ENCODE measurements at regions not wholly inside any gene's neighbourhood (a gene's known extent, or its start where the extent isn't known, plus 50 kb on each side); places are given as distances from the start of the nearest gene placed in this dataset.

DNA sequence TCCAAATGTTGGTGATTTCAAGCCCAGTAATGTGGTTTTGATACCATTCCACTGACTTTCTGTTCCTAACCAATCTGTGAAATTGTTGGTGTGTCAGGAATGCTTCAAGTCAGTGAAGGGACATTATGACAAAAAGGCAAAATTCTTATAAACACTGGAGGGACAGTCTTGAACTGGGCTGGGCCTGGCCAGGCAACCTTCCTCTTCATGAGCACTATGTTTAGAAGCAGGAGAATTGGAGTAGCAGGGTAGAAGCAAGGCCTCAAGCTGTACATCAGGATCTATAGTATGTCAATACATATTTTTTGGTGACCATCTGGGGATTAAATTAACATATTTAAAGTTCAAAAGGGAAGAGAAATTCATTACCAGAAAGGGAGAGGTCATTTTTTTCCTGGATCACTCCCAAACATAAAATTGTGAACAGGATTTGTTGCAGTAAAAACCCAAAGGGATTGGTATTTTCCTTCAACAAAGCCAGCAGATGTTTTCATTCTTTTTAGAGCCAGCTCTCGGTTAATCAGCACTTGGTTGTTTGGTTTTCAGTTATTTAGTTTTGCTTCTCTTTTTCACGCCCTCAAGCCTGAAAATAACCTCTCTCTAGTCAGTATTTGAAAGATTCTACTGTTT, 77.9 kb upstream of the PIK3R1 start:
- H2AFZ ChIP-seq (ENCODE audit: control insufficient read depth, low read depth, low read length), result peak overlapping the region; percentile 46
- RAD21 ChIA-PET (ENCODE audit: unreplicated experiment), result no interaction called here
- peaks cover 41% of the 10 kb centered on the region for H3K4me1 ChIP-seq (ENCODE audit: control insufficient read depth, insufficient read depth, low read length)
- H3K4me3 ChIP-seq, result no peak overlapping the region; the same call in 1 of the 2 replicates
- intact Hi-C loops (cut with micrococcal nuclease; ENCODE audit: unreplicated experiment) (no loop called here), in situ Hi-C loops (cut with MboI) (no loop called here)
- BruUV-seq (replicated peaks), result no TSS peak
- H3K27ac ChIP-seq (ENCODE audit: control insufficient read depth, insufficient read depth), result peak overlapping the region; percentile 66
- FAIRE-seq (no peak), ATAC-seq (no peak), DNase-seq (ENCODE audit: low read depth, low spot score) (no peak)
- peak overlapping the region; percentile 74 for H3K4me2 ChIP-seq (ENCODE audit: control insufficient read depth, insufficient read depth)
- no peaks in the 10 kb centered on the region for H3K36me3 ChIP-seq (ENCODE audit: control insufficient read depth in 2 of 2, insufficient read depth in 2 of 2, low read length in 1 of 2)
- CTCF ChIA-PET, result no interaction called here
- SMC1A ChIA-PET (ENCODE audit: uncharacterized antibody, unreplicated experiment), result interaction anchor here (0.8 to 2.1 kb wide), 4 partner anchors 10 to 92 kb away, joined by 3 to 5 read pairs (median 4); no protein-coding TSS in a partner anchor
- H3K27me3 ChIP-seq (replicated peaks in 1 of 2; ENCODE audit: control insufficient read depth in 2 of 2, insufficient read depth in 2 of 2, low read length in 1 of 2), result no peaks in the 10 kb centered on the region
- WGBS (ENCODE audit: insufficient coverage, insufficient replicate concordance, low lambda C conversion rate, missing lambda C conversion rate), result 0% methylated on average over 2 of the region's 2 CpGs
- no peak overlapping the region for H3K9ac ChIP-seq (ENCODE audit: control insufficient read depth, insufficient read depth, low read length)
- POLR2A ChIA-PET, result no interaction called here
- H4K20me1 ChIP-seq (ENCODE audit: control insufficient read depth, insufficient read depth), result no peaks in the 10 kb centered on the region
- TF ChIP-seq, protein P1, sequence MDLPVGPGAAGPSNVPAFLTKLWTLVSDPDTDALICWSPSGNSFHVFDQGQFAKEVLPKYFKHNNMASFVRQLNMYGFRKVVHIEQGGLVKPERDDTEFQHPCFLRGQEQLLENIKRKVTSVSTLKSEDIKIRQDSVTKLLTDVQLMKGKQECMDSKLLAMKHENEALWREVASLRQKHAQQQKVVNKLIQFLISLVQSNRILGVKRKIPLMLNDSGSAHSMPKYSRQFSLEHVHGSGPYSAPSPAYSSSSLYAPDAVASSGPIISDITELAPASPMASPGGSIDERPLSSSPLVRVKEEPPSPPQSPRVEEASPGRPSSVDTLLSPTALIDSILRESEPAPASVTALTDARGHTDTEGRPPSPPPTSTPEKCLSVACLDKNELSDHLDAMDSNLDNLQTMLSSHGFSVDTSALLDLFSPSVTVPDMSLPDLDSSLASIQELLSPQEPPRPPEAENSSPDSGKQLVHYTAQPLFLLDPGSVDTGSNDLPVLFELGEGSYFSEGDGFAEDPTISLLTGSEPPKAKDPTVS (IDR thresholded peaks at IDR 0.05; ENCODE audit: low read depth, low read length), result no peak
- TF ChIP-seq SMAD1 (IDR thresholded peaks at IDR 0.05; ENCODE audit: low read depth, partially characterized antibody) (no peak), NR2F1 (conservative IDR thresholded peaks at IDR 0.05) (no peak), NFXL1 (IDR thresholded peaks at IDR 0.05; ENCODE audit: borderline replicate concordance) (no peak)
- H3K9me3 ChIP-seq (replicated peaks; ENCODE audit: control insufficient read depth, insufficient read depth, low read length), result peaks cover 2% of the 10 kb centered on the region
- no peaks in the 10 kb centered on the region for H3K79me2 ChIP-seq (ENCODE audit: control insufficient read depth, insufficient read depth, low read length)

GRCh38 chr5:68134669-68135313, 80.8 kb upstream of the PIK3R1 start:
- H3K9ac ChIP-seq (ENCODE audit: control insufficient read depth, insufficient read depth, low read length), result no peak overlapping the region
- DNase-seq (ENCODE audit: low read depth, low spot score) (no peak), FAIRE-seq (no peak), ATAC-seq (no peak)
- no peaks in the 10 kb centered on the region for H4K20me1 ChIP-seq (ENCODE audit: control insufficient read depth, insufficient read depth)
- H3K4me2 ChIP-seq (ENCODE audit: control insufficient read depth, insufficient read depth), result no peak overlapping the region
- peaks cover 21% of the 10 kb centered on the region for H3K4me1 ChIP-seq (ENCODE audit: control insufficient read depth, insufficient read depth, low read length)
- BruUV-seq (replicated peaks), result no TSS peak
- H3K27me3 ChIP-seq (replicated peaks in 1 of 2; ENCODE audit: control insufficient read depth in 2 of 2, insufficient read depth in 2 of 2, low read length in 1 of 2), result no peaks in the 10 kb centered on the region
- no peak overlapping the region for H3K4me3 ChIP-seq
- H3K79me2 ChIP-seq (ENCODE audit: control insufficient read depth, insufficient read depth, low read length), result no peaks in the 10 kb centered on the region
- in situ Hi-C loops (cut with MboI) (no loop called here), intact Hi-C loops (cut with micrococcal nuclease; ENCODE audit: unreplicated experiment) (no loop called here)
- H3K36me3 ChIP-seq (ENCODE audit: control insufficient read depth in 2 of 2, insufficient read depth in 2 of 2, low read length in 1 of 2), result no peaks in the 10 kb centered on the region
- CTCF ChIA-PET, result interaction anchor here (0.8 to 1.2 kb wide), 2 partner anchors 11 to 889 kb away, joined by 3 read pairs; no protein-coding TSS in a partner anchor
- POLR2A ChIA-PET, result no interaction called here
- H2AFZ ChIP-seq (ENCODE audit: control insufficient read depth, low read depth, low read length), result no peak overlapping the region
- RAD21 ChIA-PET (ENCODE audit: unreplicated experiment), result no interaction called here
- peaks cover 2% of the 10 kb centered on the region for H3K9me3 ChIP-seq (replicated peaks; ENCODE audit: control insufficient read depth, insufficient read depth, low read length)
- 60% methylated on average over 5 of the region's 5 CpGs for WGBS (ENCODE audit: insufficient coverage, insufficient replicate concordance, low lambda C conversion rate, missing lambda C conversion rate)
- SMC1A ChIA-PET (ENCODE audit: uncharacterized antibody, unreplicated experiment), result no interaction called here
- H3K27ac ChIP-seq (ENCODE audit: control insufficient read depth, insufficient read depth), result no peak overlapping the region
- TF ChIP-seq, protein P2, sequence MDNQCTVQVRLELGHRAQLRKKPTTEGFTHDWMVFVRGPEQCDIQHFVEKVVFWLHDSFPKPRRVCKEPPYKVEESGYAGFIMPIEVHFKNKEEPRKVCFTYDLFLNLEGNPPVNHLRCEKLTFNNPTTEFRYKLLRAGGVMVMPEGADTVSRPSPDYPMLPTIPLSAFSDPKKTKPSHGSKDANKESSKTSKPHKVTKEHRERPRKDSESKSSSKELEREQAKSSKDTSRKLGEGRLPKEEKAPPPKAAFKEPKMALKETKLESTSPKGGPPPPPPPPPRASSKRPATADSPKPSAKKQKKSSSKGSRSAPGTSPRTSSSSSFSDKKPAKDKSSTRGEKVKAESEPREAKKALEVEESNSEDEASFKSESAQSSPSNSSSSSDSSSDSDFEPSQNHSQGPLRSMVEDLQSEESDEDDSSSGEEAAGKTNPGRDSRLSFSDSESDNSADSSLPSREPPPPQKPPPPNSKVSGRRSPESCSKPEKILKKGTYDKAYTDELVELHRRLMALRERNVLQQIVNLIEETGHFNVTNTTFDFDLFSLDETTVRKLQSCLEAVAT (IDR thresholded peaks at IDR 0.05), result no peak
- TF ChIP-seq, protein P3, sequence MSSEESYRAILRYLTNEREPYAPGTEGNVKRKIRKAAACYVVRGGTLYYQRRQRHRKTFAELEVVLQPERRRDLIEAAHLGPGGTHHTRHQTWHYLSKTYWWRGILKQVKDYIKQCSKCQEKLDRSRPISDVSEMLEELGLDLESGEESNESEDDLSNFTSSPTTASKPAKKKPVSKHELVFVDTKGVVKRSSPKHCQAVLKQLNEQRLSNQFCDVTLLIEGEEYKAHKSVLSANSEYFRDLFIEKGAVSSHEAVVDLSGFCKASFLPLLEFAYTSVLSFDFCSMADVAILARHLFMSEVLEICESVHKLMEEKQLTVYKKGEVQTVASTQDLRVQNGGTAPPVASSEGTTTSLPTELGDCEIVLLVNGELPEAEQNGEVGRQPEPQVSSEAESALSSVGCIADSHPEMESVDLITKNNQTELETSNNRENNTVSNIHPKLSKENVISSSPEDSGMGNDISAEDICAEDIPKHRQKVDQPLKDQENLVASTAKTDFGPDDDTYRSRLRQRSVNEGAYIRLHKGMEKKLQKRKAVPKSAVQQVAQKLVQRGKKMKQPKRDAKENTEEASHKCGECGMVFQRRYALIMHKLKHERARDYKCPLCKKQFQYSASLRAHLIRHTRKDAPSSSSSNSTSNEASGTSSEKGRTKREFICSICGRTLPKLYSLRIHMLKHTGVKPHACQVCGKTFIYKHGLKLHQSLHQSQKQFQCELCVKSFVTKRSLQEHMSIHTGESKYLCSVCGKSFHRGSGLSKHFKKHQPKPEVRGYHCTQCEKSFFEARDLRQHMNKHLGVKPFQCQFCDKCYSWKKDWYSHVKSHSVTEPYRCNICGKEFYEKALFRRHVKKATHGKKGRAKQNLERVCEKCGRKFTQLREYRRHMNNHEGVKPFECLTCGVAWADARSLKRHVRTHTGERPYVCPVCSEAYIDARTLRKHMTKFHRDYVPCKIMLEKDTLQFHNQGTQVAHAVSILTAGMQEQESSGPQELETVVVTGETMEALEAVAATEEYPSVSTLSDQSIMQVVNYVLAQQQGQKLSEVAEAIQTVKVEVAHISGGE (CRISPR knock-in tag; IDR thresholded peaks at IDR 0.05), result no peak
- no peak for TF ChIP-seq SMARCA5 (IDR thresholded peaks at IDR 0.05)
- no peak for TF ChIP-seq EGR1 (IDR thresholded peaks at IDR 0.05; ENCODE audit: borderline replicate concordance in 1 of 2, low read depth in 2 of 2, low read length in 2 of 2)
- no peak for TF ChIP-seq ESRRA (IDR thresholded peaks at IDR 0.05; ENCODE audit: low read length)
